ENCODE measurements at regions not wholly inside any gene's neighbourhood (a gene's known extent, or its start where the extent isn't known, plus 50 kb on each side); places are given as distances from the start of the nearest gene placed in this dataset.

DNA sequence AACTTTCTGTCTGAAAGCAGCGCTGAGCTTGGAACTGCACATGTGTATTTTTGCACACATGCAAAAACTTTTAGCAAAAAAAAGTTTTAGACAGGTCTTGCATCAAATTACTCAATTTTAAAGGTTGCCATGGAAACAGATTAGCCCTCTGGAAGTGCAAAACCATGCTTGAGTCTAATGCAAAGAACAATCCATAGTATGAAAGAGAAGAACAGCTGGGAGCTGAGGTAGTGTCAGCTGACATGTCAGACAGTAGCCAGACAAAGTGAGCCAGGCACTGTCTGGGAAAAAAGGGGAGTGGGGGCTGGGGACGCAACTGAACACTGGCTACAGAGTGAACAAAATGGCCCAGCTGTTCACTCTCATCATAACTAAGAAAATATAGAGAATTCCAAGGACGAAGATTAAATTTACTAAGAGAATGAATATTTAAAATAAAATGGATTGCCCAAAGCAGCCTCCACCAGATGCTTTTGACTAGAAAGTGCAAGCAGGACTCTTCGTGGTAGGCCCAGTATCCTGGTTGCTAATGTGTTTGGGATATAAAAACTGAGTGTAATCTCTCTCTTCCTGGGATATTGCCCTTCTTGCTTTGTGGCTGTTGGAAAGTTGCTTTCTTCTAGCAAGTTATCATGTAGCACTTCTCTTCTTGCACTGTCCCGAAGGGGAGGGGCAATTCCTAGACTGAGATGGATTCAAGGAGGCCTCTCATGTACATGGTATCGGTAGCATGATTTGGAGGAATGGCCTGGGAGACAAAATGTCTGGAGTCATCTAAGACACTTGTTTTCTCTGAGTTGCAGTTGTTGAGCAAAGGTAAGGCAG lies 434.1 kb upstream of the FAT3 start:
- no peak for DNase-seq (ENCODE audit: low read depth in 1 of 2, low spot score in 1 of 2)
- TF ChIP-seq, protein P1, sequence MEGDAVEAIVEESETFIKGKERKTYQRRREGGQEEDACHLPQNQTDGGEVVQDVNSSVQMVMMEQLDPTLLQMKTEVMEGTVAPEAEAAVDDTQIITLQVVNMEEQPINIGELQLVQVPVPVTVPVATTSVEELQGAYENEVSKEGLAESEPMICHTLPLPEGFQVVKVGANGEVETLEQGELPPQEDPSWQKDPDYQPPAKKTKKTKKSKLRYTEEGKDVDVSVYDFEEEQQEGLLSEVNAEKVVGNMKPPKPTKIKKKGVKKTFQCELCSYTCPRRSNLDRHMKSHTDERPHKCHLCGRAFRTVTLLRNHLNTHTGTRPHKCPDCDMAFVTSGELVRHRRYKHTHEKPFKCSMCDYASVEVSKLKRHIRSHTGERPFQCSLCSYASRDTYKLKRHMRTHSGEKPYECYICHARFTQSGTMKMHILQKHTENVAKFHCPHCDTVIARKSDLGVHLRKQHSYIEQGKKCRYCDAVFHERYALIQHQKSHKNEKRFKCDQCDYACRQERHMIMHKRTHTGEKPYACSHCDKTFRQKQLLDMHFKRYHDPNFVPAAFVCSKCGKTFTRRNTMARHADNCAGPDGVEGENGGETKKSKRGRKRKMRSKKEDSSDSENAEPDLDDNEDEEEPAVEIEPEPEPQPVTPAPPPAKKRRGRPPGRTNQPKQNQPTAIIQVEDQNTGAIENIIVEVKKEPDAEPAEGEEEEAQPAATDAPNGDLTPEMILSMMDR (IDR thresholded peaks at IDR 0.05; ENCODE audit: insufficient read depth, low read length), result no peak
- TF ChIP-seq, protein P2, sequence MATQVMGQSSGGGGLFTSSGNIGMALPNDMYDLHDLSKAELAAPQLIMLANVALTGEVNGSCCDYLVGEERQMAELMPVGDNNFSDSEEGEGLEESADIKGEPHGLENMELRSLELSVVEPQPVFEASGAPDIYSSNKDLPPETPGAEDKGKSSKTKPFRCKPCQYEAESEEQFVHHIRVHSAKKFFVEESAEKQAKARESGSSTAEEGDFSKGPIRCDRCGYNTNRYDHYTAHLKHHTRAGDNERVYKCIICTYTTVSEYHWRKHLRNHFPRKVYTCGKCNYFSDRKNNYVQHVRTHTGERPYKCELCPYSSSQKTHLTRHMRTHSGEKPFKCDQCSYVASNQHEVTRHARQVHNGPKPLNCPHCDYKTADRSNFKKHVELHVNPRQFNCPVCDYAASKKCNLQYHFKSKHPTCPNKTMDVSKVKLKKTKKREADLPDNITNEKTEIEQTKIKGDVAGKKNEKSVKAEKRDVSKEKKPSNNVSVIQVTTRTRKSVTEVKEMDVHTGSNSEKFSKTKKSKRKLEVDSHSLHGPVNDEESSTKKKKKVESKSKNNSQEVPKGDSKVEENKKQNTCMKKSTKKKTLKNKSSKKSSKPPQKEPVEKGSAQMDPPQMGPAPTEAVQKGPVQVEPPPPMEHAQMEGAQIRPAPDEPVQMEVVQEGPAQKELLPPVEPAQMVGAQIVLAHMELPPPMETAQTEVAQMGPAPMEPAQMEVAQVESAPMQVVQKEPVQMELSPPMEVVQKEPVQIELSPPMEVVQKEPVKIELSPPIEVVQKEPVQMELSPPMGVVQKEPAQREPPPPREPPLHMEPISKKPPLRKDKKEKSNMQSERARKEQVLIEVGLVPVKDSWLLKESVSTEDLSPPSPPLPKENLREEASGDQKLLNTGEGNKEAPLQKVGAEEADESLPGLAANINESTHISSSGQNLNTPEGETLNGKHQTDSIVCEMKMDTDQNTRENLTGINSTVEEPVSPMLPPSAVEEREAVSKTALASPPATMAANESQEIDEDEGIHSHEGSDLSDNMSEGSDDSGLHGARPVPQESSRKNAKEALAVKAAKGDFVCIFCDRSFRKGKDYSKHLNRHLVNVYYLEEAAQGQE (IDR thresholded peaks at IDR 0.05; ENCODE audit: insufficient replicate concordance, low read depth), result no peak
- no peak for TF ChIP-seq SPI1 (IDR thresholded peaks at IDR 0.05; ENCODE audit: borderline replicate concordance, low read depth)
- no peak for TF ChIP-seq GABPA (IDR thresholded peaks at IDR 0.05; ENCODE audit: low read depth)
- TF ChIP-seq POLR2AphosphoS5 (IDR thresholded peaks at IDR 0.05; ENCODE audit: low read depth), result no peak
- Histone ChIP-seq H3K4me3 (replicated peaks; ENCODE audit: insufficient read depth, low read length) (no peak overlapping the region), H3K27ac (replicated peaks) (no peak overlapping the region), H3K27me3 (ENCODE audit: insufficient read depth, poor library complexity, severe bottlenecking) (no peaks in the 10 kb centered on the region)

DNA sequence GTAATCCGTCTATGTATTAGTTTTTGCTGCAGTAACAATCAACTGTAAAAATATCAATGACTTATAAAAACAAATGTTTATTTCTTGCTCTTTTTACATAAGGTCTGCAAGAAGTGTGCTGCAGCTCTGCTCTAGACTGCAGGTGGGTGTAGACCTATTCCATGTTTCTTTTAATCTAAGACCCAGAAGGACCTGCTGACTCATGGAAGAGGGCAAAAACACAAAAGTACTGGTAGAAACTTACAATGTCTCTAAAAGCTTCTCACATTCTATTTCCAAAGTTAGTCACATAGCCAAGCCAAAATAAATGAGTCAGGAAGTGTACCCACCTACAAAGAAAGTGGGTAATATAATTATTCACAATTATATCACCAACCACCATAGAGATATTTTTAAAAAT lies 435.9 kb upstream of the FAT3 start:
- DNase-seq (ENCODE audit: low read depth in 1 of 2, low spot score in 1 of 2), result no peak
- Histone ChIP-seq H3K27ac (replicated peaks) (no peak overlapping the region), H3K4me3 (replicated peaks; ENCODE audit: insufficient read depth, low read length) (no peak overlapping the region), H3K27me3 (ENCODE audit: insufficient read depth, poor library complexity, severe bottlenecking) (no peaks in the 10 kb centered on the region)
- TF ChIP-seq, protein P2 (IDR thresholded peaks at IDR 0.05; ENCODE audit: insufficient replicate concordance, low read depth), result no peak
- TF ChIP-seq POLR2AphosphoS5 (IDR thresholded peaks at IDR 0.05; ENCODE audit: low read depth) (no peak), GABPA (IDR thresholded peaks at IDR 0.05; ENCODE audit: low read depth) (no peak), SPI1 (IDR thresholded peaks at IDR 0.05; ENCODE audit: borderline replicate concordance, low read depth) (no peak)
- TF ChIP-seq, protein P1 (IDR thresholded peaks at IDR 0.05; ENCODE audit: insufficient read depth, low read length), result no peak

DNA sequence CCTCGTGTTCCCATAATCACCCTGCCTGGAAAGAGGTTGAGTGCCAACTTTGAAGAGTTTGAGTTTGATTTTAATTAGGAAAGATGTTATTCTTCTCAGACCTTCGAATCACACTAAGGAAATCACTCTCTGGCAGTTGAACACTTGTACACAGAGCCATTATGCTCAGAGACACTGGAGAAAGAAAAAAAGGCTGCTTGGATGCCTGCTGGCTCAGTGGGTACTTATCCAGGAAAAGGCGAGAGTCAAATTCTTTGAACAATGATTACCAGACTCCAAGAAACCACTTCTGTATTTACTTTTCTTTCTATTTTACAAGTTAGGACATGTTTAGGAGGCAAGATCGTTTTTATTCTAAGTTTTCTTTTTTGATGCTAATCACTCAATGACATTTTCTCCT lies 438.5 kb upstream of the FAT3 start:
- Histone ChIP-seq H3K27me3 (ENCODE audit: insufficient read depth, poor library complexity, severe bottlenecking) (no peaks in the 10 kb centered on the region), H3K4me3 (replicated peaks; ENCODE audit: insufficient read depth, low read length) (no peak overlapping the region), H3K27ac (replicated peaks) (no peak overlapping the region)
- DNase-seq (ENCODE audit: low read depth in 1 of 2, low spot score in 1 of 2), result no peak
- no peak for TF ChIP-seq GABPA (IDR thresholded peaks at IDR 0.05; ENCODE audit: low read depth)
- TF ChIP-seq SPI1 (IDR thresholded peaks at IDR 0.05; ENCODE audit: borderline replicate concordance, low read depth), result no peak
- no peak for TF ChIP-seq POLR2AphosphoS5 (IDR thresholded peaks at IDR 0.05; ENCODE audit: low read depth)
- TF ChIP-seq, protein P1 (IDR thresholded peaks at IDR 0.05; ENCODE audit: insufficient read depth, low read length), result no peak
- TF ChIP-seq, protein P2 (IDR thresholded peaks at IDR 0.05; ENCODE audit: insufficient replicate concordance, low read depth), result no peak
